ENCODE measurements at regions not wholly inside any gene's neighbourhood (a gene's known extent, or its start where the extent isn't known, plus 50 kb on each side); places are given as distances from the start of the nearest gene placed in this dataset.

DNA sequence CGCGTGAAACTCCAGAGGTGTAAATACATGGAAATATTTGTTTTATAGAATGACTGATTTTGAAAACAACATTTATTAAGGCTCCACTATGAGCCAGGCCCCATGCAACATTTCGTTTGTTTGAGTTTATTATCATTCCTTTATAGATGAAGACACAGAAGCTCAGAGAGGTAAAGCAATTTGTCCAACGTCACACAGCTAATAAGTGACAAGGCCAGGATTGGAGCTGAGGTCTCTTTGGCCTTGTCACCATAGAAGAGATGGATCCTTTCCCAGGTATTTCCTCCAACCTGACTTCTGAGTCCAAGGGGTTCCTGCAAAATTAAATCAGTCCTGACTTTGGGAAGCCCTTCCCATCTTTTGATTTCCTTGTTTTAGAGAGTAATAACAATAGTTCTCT is 98.0 kb downstream of the SYF2 start:
- H3K9me3 ChIP-seq (ENCODE audit: control insufficient read depth in 1 of 2, low read length in 2 of 2), result no peaks in the 10 kb centered on the region
- H3K36me3 ChIP-seq (ENCODE audit: control insufficient read depth in 1 of 2, insufficient read depth in 2 of 2, low read length in 2 of 2), result no peaks in the 10 kb centered on the region
- H3K9ac ChIP-seq (ENCODE audit: low read depth in 1 of 2, low read length in 2 of 2), result no peak overlapping the region
- no peaks in the 10 kb centered on the region for H3K4me1 ChIP-seq (ENCODE audit: control insufficient read depth in 1 of 2, insufficient read depth in 2 of 2, low read length in 2 of 2)
- H3K27me3 ChIP-seq (ENCODE audit: control insufficient read depth in 1 of 2, insufficient read depth in 2 of 2, low read length in 2 of 2), result no peaks in the 10 kb centered on the region
- no peak overlapping the region for H3K27ac ChIP-seq (ENCODE audit: low read depth, low read length)
- H3K4me3 ChIP-seq (ENCODE audit: low read depth in 1 of 2, low read length in 2 of 2), result no peak overlapping the region

DNA sequence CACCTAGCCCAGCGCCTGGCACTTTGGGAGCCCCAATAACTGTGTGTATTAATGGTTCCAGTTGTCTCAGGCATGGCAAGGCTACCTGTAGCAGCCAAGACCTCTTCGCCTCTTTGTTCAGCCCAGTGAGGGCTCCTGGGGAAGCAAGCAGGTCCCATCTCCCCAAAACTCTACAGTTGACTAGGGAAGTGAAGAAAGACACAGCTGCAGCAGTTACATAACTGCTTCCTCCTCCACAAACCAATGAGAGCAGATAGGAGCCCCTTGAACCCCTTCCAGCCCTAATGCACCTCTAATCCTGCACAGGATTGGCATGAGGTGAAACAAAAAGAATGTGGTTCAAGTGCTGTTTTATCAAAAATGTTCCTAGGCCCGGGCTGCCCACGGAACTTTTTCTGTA is 100.5 kb downstream of the SYF2 start:
- H3K36me3 ChIP-seq (ENCODE audit: control insufficient read depth in 1 of 2, insufficient read depth in 2 of 2, low read length in 2 of 2), result no peaks in the 10 kb centered on the region
- no peak overlapping the region for H3K9ac ChIP-seq (ENCODE audit: low read depth in 1 of 2, low read length in 2 of 2)
- no peak overlapping the region for H3K27ac ChIP-seq (ENCODE audit: low read depth, low read length)
- no peaks in the 10 kb centered on the region for H3K27me3 ChIP-seq (ENCODE audit: control insufficient read depth in 1 of 2, insufficient read depth in 2 of 2, low read length in 2 of 2)
- H3K4me1 ChIP-seq (ENCODE audit: control insufficient read depth in 1 of 2, insufficient read depth in 2 of 2, low read length in 2 of 2), result no peaks in the 10 kb centered on the region
- no peaks in the 10 kb centered on the region for H3K9me3 ChIP-seq (ENCODE audit: control insufficient read depth in 1 of 2, low read length in 2 of 2)
- H3K4me3 ChIP-seq (ENCODE audit: low read depth in 1 of 2, low read length in 2 of 2), result no peak overlapping the region

DNA sequence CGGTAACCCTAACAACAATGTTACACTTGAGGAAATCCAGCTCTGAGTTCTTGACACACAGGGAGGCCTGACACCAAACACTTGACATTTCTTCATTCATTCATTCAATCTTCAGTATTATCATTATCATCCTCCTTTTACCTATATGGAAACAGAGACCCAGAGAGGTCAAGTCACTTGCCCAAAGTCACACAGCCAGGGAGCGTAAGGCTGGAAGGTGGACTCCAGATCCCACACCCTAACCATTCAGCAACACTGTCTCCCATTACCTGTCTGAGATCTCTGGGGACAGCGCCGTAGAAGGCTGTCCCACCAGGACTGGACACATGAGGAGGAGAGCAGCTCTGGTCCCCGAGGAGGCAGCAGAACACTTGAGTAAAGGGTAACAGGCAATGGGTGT is 101.4 kb downstream of the SYF2 start:
- no peak overlapping the region for H3K27ac ChIP-seq (ENCODE audit: low read depth, low read length)
- H3K4me3 ChIP-seq (ENCODE audit: low read depth in 1 of 2, low read length in 2 of 2), result no peak overlapping the region
- no peaks in the 10 kb centered on the region for H3K27me3 ChIP-seq (ENCODE audit: control insufficient read depth in 1 of 2, insufficient read depth in 2 of 2, low read length in 2 of 2)
- no peaks in the 10 kb centered on the region for H3K4me1 ChIP-seq (ENCODE audit: control insufficient read depth in 1 of 2, insufficient read depth in 2 of 2, low read length in 2 of 2)
- no peaks in the 10 kb centered on the region for H3K9me3 ChIP-seq (ENCODE audit: control insufficient read depth in 1 of 2, low read length in 2 of 2)
- no peak overlapping the region for H3K9ac ChIP-seq (ENCODE audit: low read depth in 1 of 2, low read length in 2 of 2)
- no peaks in the 10 kb centered on the region for H3K36me3 ChIP-seq (ENCODE audit: control insufficient read depth in 1 of 2, insufficient read depth in 2 of 2, low read length in 2 of 2)

DNA sequence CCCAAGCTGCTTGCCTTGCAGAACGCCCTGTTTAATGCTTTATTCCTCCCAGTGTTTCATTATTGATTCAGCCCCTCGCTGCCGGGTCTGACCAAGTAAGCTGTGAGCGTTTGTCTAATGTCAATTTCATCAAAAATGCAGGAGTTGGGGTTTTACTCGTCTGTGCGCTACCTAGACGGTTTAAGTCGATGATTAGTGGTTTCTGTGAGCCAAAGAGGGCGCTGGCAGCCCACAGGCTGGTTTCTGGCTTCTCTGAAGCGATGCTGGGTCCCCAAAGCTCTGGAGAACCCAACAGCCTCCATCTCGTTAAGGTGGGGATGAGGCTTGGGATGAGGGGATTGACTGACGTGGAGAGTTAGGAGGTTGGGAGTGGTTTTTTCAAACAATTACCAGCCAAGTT is 102.9 kb downstream of the SYF2 start:
- Histone ChIP-seq H3K27me3 (ENCODE audit: control insufficient read depth in 1 of 2, insufficient read depth in 2 of 2, low read length in 2 of 2) (no peaks in the 10 kb centered on the region), H3K9me3 (ENCODE audit: control insufficient read depth in 1 of 2, low read length in 2 of 2) (no peaks in the 10 kb centered on the region), H3K27ac (ENCODE audit: low read depth, low read length) (no peak overlapping the region), H3K9ac (ENCODE audit: low read depth in 1 of 2, low read length in 2 of 2) (no peak overlapping the region), H3K4me3 (ENCODE audit: low read depth in 1 of 2, low read length in 2 of 2) (no peak overlapping the region), H3K36me3 (ENCODE audit: control insufficient read depth in 1 of 2, insufficient read depth in 2 of 2, low read length in 2 of 2) (no peaks in the 10 kb centered on the region), H3K4me1 (ENCODE audit: control insufficient read depth in 1 of 2, insufficient read depth in 2 of 2, low read length in 2 of 2) (no peaks in the 10 kb centered on the region)

DNA sequence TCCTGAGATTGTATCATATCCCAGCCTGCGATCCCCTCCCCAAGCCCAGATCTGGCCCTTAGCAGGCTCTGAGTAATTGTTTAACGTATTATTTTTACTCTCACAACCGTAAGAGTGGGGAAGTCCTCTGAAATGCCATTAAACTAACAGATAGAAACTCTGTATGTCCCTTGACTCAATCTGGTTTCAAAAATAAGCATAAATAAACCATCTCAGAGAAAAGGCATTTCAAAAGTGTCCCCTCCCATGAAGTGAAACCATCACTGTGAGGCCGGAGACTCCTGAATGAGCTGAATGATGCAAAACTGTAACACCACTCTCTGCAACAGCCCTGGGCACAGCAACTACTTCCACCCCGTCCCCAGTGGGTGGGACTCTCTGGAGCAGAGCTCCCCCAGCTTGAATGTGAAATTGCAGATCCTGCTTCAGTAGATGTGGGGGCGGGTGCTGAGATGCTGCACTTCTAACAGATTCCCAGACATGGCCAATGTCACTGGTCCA is 104.1 kb downstream of the SYF2 start:
- H3K27me3 ChIP-seq (ENCODE audit: control insufficient read depth in 1 of 2, insufficient read depth in 2 of 2, low read length in 2 of 2), result no peaks in the 10 kb centered on the region
- no peaks in the 10 kb centered on the region for H3K9me3 ChIP-seq (ENCODE audit: control insufficient read depth in 1 of 2, low read length in 2 of 2)
- no peak overlapping the region for H3K27ac ChIP-seq (ENCODE audit: low read depth, low read length)
- H3K4me1 ChIP-seq (ENCODE audit: control insufficient read depth in 1 of 2, insufficient read depth in 2 of 2, low read length in 2 of 2), result no peaks in the 10 kb centered on the region
- no peak overlapping the region for H3K9ac ChIP-seq (ENCODE audit: low read depth in 1 of 2, low read length in 2 of 2)
- no peaks in the 10 kb centered on the region for H3K36me3 ChIP-seq (ENCODE audit: control insufficient read depth in 1 of 2, insufficient read depth in 2 of 2, low read length in 2 of 2)
- no peak overlapping the region for H3K4me3 ChIP-seq (ENCODE audit: low read depth in 1 of 2, low read length in 2 of 2)

DNA sequence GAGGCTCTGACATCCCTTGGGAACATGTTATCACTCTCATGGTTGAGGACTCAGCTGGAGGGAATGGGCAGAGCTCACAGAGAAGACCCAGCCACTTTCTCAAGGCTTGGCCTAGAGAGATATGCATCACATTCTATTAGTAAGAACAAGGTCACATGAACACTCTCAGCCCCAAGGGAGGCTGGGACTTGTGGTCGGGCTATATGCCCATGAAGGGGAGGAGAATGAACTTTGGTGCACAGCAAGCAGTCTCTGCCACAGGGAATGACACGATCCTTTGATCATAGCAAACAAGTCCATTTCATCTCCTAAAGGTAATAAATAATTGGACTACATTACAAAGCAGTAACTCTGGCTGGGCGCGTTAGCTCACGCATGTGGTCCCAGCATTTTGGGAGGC is 105.7 kb downstream of the SYF2 start:
- H3K27ac ChIP-seq (ENCODE audit: low read depth, low read length), result no peak overlapping the region
- no peaks in the 10 kb centered on the region for H3K27me3 ChIP-seq (ENCODE audit: control insufficient read depth in 1 of 2, insufficient read depth in 2 of 2, low read length in 2 of 2)
- no peaks in the 10 kb centered on the region for H3K9me3 ChIP-seq (ENCODE audit: control insufficient read depth in 1 of 2, low read length in 2 of 2)
- no peaks in the 10 kb centered on the region for H3K36me3 ChIP-seq (ENCODE audit: control insufficient read depth in 1 of 2, insufficient read depth in 2 of 2, low read length in 2 of 2)
- H3K4me3 ChIP-seq (ENCODE audit: low read depth in 1 of 2, low read length in 2 of 2), result no peak overlapping the region
- H3K4me1 ChIP-seq (ENCODE audit: control insufficient read depth in 1 of 2, insufficient read depth in 2 of 2, low read length in 2 of 2), result no peaks in the 10 kb centered on the region
- no peak overlapping the region for H3K9ac ChIP-seq (ENCODE audit: low read depth in 1 of 2, low read length in 2 of 2)

DNA sequence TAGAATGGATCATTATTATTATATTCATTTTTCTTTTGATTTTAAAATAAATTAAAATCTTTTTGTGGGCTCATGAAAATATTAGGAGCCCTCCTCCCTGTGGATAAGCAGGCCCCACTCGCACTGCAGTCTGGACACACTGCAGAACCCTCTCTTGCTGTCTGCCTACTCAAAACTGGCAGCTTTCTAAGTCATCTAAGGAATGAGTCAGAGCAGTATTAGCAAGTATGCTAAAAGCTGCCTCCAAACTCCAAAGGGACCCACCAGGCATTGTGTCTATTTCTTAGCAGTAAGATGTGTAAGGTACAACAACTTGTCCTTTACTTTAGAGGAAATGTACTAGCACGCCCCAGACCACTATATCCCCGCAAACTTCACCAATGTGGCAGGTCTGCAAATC is 108.8 kb downstream of the SYF2 start:
- no peaks in the 10 kb centered on the region for H3K36me3 ChIP-seq (ENCODE audit: control insufficient read depth in 1 of 2, insufficient read depth in 2 of 2, low read length in 2 of 2)
- H3K27me3 ChIP-seq (ENCODE audit: control insufficient read depth in 1 of 2, insufficient read depth in 2 of 2, low read length in 2 of 2), result no peaks in the 10 kb centered on the region
- H3K4me1 ChIP-seq (ENCODE audit: control insufficient read depth in 1 of 2, insufficient read depth in 2 of 2, low read length in 2 of 2), result peaks cover 0 to 3% of the 10 kb centered on the region in 2 donors
- no peak overlapping the region for H3K4me3 ChIP-seq (ENCODE audit: low read depth in 1 of 2, low read length in 2 of 2)
- no peak overlapping the region for H3K9ac ChIP-seq (ENCODE audit: low read depth in 1 of 2, low read length in 2 of 2)
- no peaks in the 10 kb centered on the region for H3K9me3 ChIP-seq (ENCODE audit: control insufficient read depth in 1 of 2, low read length in 2 of 2)
- no peak overlapping the region for H3K27ac ChIP-seq (ENCODE audit: low read depth, low read length)

DNA sequence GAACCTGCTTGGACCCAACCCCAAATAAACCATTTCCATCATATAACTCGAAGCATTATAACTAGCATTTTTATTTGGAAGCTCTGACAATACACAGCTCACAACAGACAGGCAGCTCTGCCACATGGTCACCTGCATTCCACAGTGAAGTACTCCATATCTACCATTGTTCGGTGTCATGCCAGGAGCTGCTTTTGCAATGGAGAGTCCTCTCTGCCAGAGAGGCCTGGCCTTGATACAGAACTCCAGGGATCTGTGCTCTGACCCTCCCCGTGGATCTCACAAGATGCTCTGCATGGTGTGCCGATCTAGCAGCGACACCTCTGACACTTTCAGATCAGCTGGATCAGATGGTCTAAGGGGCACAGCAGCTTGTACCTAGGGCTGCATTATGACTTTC is 109.6 kb downstream of the SYF2 start:
- Histone ChIP-seq H3K36me3 (ENCODE audit: control insufficient read depth in 1 of 2, insufficient read depth in 2 of 2, low read length in 2 of 2) (no peaks in the 10 kb centered on the region), H3K27ac (ENCODE audit: low read depth, low read length) (no peak overlapping the region), H3K27me3 (ENCODE audit: control insufficient read depth in 1 of 2, insufficient read depth in 2 of 2, low read length in 2 of 2) (no peaks in the 10 kb centered on the region), H3K4me1 (ENCODE audit: control insufficient read depth in 1 of 2, insufficient read depth in 2 of 2, low read length in 2 of 2) (peaks cover 0 to 3% of the 10 kb centered on the region in 2 donors), H3K9ac (ENCODE audit: low read depth in 1 of 2, low read length in 2 of 2) (no peak overlapping the region), H3K4me3 (ENCODE audit: low read depth in 1 of 2, low read length in 2 of 2) (no peak overlapping the region), H3K9me3 (ENCODE audit: control insufficient read depth in 1 of 2, low read length in 2 of 2) (no peaks in the 10 kb centered on the region)

DNA sequence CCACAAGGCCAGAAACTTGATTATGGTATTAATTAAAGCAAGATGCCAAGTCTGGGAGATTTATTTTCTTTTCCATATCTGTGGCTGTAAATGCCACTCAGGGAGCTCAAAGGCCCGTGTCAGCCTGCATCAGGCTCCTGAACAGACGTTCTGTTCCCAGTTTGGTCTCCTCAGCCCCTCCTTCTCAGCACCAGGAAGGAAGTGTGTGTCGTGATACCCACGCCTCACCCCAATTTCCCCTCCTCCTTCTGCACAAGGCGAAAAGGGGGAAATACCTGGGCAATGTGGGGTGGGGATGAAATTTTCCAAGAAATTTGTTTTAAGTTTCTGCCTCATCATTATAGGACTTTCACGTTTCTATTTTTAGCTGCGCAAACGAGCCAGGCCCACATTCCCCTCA is 112.0 kb downstream of the SYF2 start:
- no peaks in the 10 kb centered on the region for H3K36me3 ChIP-seq (ENCODE audit: control insufficient read depth in 1 of 2, insufficient read depth in 2 of 2, low read length in 2 of 2)
- H3K4me3 ChIP-seq (ENCODE audit: low read depth in 1 of 2, low read length in 2 of 2), result no peak overlapping the region
- H3K27me3 ChIP-seq (ENCODE audit: control insufficient read depth in 1 of 2, insufficient read depth in 2 of 2, low read length in 2 of 2), result no peaks in the 10 kb centered on the region
- peaks cover 0 to 3% of the 10 kb centered on the region in 2 donors for H3K4me1 ChIP-seq (ENCODE audit: control insufficient read depth in 1 of 2, insufficient read depth in 2 of 2, low read length in 2 of 2)
- H3K9me3 ChIP-seq (ENCODE audit: control insufficient read depth in 1 of 2, low read length in 2 of 2), result no peaks in the 10 kb centered on the region
- no peak overlapping the region for H3K27ac ChIP-seq (ENCODE audit: low read depth, low read length)
- no peak overlapping the region for H3K9ac ChIP-seq (ENCODE audit: low read depth in 1 of 2, low read length in 2 of 2)

DNA sequence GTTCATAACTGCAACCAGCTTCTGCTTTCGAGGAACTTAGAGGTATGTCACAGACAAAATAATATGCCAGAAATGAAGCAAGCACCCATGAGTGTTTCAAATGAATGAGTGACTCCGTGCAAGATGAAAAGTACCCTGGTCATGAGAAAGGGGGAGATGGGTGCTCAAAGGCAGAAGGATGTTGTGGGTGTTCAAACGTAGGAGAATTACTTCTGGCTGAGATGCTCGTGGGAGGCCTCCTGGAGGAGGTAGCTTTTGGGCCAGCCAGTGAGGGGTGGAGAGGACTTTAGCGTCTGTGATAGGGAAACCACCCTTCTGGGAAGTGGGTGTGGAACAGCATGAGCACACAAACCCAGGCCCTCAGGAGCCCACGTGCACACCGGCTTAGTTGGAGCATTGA is 113.8 kb downstream of the SYF2 start:
- H3K9me3 ChIP-seq (ENCODE audit: control insufficient read depth in 1 of 2, low read length in 2 of 2), result no peaks in the 10 kb centered on the region
- no peaks in the 10 kb centered on the region for H3K27me3 ChIP-seq (ENCODE audit: control insufficient read depth in 1 of 2, insufficient read depth in 2 of 2, low read length in 2 of 2)
- no peak overlapping the region for H3K9ac ChIP-seq (ENCODE audit: low read depth in 1 of 2, low read length in 2 of 2)
- H3K4me1 ChIP-seq (ENCODE audit: control insufficient read depth in 1 of 2, insufficient read depth in 2 of 2, low read length in 2 of 2), result peaks cover 0 to 3% of the 10 kb centered on the region in 2 donors
- H3K4me3 ChIP-seq (ENCODE audit: low read depth in 1 of 2, low read length in 2 of 2), result no peak overlapping the region
- H3K27ac ChIP-seq (ENCODE audit: low read depth, low read length), result no peak overlapping the region
- H3K36me3 ChIP-seq (ENCODE audit: control insufficient read depth in 1 of 2, insufficient read depth in 2 of 2, low read length in 2 of 2), result no peaks in the 10 kb centered on the region

DNA sequence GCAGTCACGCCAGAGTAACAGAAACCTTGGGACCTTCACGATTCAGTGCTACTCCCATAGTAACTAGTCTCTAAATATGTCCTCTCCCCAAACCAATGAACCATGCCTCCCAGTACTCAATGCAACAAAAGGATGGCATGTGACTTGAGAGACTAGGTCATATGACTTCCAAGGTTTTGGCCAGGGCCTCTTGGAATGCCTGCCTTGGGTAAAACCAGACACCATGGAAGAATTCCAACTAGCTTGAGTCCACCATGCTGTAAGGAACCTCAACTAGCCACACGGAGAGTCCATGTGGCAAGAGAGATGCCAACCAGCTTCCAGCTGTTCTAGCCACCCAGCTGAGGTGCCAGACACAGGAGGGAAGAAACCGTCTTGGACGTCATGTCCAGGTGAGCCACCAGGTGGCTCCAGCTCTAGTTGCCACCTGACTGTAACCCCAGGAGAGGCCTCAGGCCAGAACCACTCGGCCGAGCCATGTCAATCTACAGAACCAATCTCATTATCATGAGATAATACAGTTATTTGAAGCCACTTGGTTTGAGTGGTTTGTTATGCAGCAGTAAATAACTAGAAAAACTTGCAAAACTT is 115.0 kb downstream of the SYF2 start:
- Histone ChIP-seq H3K36me3 (ENCODE audit: control insufficient read depth in 1 of 2, insufficient read depth in 2 of 2, low read length in 2 of 2) (no peaks in the 10 kb centered on the region), H3K27ac (ENCODE audit: low read depth, low read length) (no peak overlapping the region), H3K4me3 (ENCODE audit: low read depth in 1 of 2, low read length in 2 of 2) (no peak overlapping the region), H3K9ac (ENCODE audit: low read depth in 1 of 2, low read length in 2 of 2) (no peak overlapping the region), H3K27me3 (ENCODE audit: control insufficient read depth in 1 of 2, insufficient read depth in 2 of 2, low read length in 2 of 2) (no peaks in the 10 kb centered on the region), H3K9me3 (ENCODE audit: control insufficient read depth in 1 of 2, low read length in 2 of 2) (no peaks in the 10 kb centered on the region), H3K4me1 (ENCODE audit: control insufficient read depth in 1 of 2, insufficient read depth in 2 of 2, low read length in 2 of 2) (peaks cover 0 to 3% of the 10 kb centered on the region in 2 donors)

Data from duodenal mucosa (tissue), 2 donors.